PC-9 (cell line): ENCODE measurements at regions not wholly inside any gene's neighbourhood (a gene's known extent, or its start where the extent isn't known, plus 50 kb on each side); places are given as distances from the start of the nearest gene placed in this dataset.
"Not testable (repeated sequence)": the region's sequence is repeated elsewhere in the genome, so short reads cannot be mapped to it uniquely, and the experiment has no call there.

Experiments used
- EZH2 ChIP-seq: fragments of 200-600 bp; sonication (generic); IDR thresholded peaks from 2 replicates; pipeline ENCODE4 v1.8.0; 2017; ENCODE audit warnings: antibody characterized with exemption, low read depth
- TF ChIP-seq, protein P1 (sequence below): fragments of 200-600 bp; sonication (generic); conservative IDR thresholded peaks from 2 replicates; pipeline ENCODE4 v1.6.1; 2017; ENCODE audit warnings: mixed run types, antibody characterized with exemption, mild to moderate bottlenecking, moderate library complexity

DNA sequence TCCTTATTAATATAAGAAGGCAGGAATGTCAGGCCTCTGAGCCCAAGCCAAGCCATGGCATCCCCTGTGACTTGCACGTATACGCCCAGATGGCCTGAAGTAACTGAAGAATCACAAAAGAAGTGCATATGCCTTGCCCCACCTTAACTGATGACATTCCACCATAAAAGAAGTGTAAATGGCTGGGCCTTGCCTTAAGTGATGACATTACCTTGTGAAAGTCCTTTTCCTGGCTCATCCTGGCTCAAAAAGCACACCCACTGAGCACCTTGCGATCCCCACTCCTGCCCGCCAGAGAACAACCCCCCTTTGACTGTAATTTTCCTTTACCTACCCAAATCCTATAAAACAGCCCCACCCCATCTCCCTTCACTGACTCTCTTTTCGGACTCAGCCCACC is 217.5 kb downstream of the TXNL1 start:
- TF ChIP-seq, protein P1, sequence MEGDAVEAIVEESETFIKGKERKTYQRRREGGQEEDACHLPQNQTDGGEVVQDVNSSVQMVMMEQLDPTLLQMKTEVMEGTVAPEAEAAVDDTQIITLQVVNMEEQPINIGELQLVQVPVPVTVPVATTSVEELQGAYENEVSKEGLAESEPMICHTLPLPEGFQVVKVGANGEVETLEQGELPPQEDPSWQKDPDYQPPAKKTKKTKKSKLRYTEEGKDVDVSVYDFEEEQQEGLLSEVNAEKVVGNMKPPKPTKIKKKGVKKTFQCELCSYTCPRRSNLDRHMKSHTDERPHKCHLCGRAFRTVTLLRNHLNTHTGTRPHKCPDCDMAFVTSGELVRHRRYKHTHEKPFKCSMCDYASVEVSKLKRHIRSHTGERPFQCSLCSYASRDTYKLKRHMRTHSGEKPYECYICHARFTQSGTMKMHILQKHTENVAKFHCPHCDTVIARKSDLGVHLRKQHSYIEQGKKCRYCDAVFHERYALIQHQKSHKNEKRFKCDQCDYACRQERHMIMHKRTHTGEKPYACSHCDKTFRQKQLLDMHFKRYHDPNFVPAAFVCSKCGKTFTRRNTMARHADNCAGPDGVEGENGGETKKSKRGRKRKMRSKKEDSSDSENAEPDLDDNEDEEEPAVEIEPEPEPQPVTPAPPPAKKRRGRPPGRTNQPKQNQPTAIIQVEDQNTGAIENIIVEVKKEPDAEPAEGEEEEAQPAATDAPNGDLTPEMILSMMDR: not testable (repeated sequence)
- TF ChIP-seq EZH2: not testable (repeated sequence)
